ENCODE measurements at regions not wholly inside any gene's neighbourhood (a gene's known extent, or its start where the extent isn't known, plus 50 kb on each side); places are given as distances from the start of the nearest gene placed in this dataset.
"Not testable (repeated sequence)": the region's sequence is repeated elsewhere in the genome, so short reads cannot be mapped to it uniquely, and the experiment has no call there.

DNA sequence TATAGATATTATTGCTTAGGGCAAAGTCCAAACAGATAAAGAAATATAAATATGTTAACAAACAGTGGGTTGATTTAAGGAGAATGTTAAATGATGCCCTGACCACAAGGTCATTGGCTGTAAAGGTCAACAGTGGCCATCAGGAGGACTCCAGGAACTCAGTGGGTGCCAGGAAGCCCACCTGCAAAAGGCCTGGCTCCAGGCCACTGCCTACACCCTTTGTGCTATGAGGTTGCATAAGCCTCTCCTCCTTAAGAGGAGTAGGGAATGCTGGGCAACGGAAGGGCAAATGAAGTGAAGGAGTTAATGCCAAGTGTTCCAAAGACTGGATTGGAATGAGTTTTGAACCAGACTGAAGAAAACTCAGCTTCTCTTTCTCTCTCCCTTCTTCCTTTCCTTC is 73.3 kb upstream of the ALX4 start:
- no peak for TF ChIP-seq CTCF (IDR thresholded peaks at IDR 0.05; ENCODE audit: control insufficient read depth, extremely low read depth, insufficient read depth)
- DNase-seq (ENCODE audit: low read depth) = no peak
- no peak overlapping the region for H3K4me3 ChIP-seq (ENCODE audit: low read depth, low read length)

- no peak for TF ChIP-seq CTCF (IDR thresholded peaks at IDR 0.05; ENCODE audit: control insufficient read depth, extremely low read depth, insufficient read depth)
- no peak for DNase-seq (ENCODE audit: low read depth)
- no peak overlapping the region for H3K4me3 ChIP-seq (ENCODE audit: low read depth, low read length)
Observed at GRCh38 chr11:44387415-44387814, 77.5 kb upstream of the ALX4 start.

DNA sequence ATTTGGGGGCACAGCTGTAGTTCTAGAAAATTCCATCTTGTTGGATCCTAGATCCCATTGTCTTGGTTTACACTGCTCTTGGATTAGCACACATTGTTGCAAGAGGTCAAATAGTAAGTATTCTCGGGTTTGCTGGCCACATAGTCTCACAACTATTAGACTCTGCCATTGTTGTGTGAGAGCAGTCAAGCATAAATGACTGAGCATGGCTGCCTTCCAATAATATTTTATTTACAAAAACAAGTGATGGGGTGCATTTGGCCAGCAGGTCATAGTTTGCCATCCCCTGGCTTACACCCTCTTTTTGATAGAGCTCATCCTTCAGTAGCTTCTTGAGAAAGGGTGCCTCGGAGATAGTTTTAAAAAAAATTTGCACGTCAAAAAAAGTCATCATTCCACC is 77.9 kb upstream of the ALX4 start:
- no peak for TF ChIP-seq CTCF (IDR thresholded peaks at IDR 0.05; ENCODE audit: control insufficient read depth, extremely low read depth, insufficient read depth)
- H3K4me3 ChIP-seq (ENCODE audit: low read depth, low read length) = no peak overlapping the region
- no peak for DNase-seq (ENCODE audit: low read depth)

- no peak for TF ChIP-seq CTCF (IDR thresholded peaks at IDR 0.05; ENCODE audit: control insufficient read depth, extremely low read depth, insufficient read depth)
- H3K4me3 ChIP-seq (ENCODE audit: low read depth, low read length) = no peak overlapping the region
- no peak for DNase-seq (ENCODE audit: low read depth)
Observed at GRCh38 chr11:44388828-44389657, 79.1 kb upstream of the ALX4 start.

DNA sequence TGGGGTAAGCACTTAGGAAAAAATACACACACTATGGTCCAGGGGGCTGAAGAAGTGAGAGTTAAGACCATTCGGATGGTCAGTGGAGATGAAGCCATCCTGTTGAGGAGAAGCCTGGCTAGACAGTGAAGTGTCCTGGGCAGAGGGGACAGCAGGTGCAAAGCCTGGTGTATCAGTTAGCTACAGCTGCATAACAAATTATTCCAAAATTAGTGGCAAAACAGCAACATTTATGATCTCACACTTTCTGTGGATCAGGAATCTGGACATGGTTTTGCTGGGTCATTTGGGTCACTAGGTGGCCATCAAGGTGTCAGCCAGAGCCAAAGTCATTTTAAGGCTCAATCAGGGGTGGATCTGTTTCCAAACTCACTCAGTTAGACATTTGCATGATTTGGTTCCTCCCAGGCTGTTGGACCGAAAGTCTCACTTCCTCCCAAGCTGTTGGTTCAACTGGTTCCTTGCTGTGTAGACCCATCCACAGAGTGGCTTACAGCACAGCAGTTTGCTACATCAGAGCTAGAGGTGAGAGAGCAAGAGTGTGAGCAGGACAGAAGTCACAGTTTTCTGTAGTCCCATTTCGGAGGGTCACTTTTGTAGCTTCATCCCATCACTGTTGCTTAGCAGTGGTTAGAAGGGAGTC is 80.1 kb upstream of the ALX4 start:
- TF ChIP-seq CTCF (IDR thresholded peaks at IDR 0.05; ENCODE audit: control insufficient read depth, extremely low read depth, insufficient read depth) = no peak
- DNase-seq (ENCODE audit: low read depth) = no peak

GRCh38 chr11:44391004-44391403 is 81.1 kb upstream of the ALX4 start:
- not testable (repeated sequence) for H3K4me3 ChIP-seq (ENCODE audit: low read depth, low read length); DNase-seq (ENCODE audit: low read depth)

More for the DNA sequence above, 80.1 kb upstream of the ALX4 start:
- H3K4me3 ChIP-seq (ENCODE audit: low read depth, low read length) = no peak overlapping the region

- not testable (repeated sequence) for H3K4me3 ChIP-seq (ENCODE audit: low read depth, low read length); DNase-seq (ENCODE audit: low read depth)
Observed at GRCh38 chr11:44396746-44397145, 86.8 kb upstream of the ALX4 start.

Data from LNCaP clone FGC (cell line).